H9 (cell line): ENCODE measurements at regions not wholly inside any gene's neighbourhood (a gene's known extent, or its start where the extent isn't known, plus 50 kb on each side); places are given as distances from the start of the nearest gene placed in this dataset.

Experiments used
- DNase-seq: peaks from one replicate; pipeline ENCODE4 v3.0.0-alpha.2; 2017
- H2AFZ ChIP-seq: one replicate; pipeline ENCODE4 v1.6.1; 2013; ENCODE audit warnings: mild to moderate bottlenecking, low read length, control low read depth, moderate library complexity
- H2AK5ac ChIP-seq: 2 replicates; pipeline ENCODE4 v1.6.1; 2013; ENCODE audit warnings: low read length, control low read depth, mixed read lengths; ENCODE audit not compliant: insufficient read length
- H2BK120ac ChIP-seq: one replicate; pipeline ENCODE4 v1.6.1; 2013; ENCODE audit warnings: low read depth, mild to moderate bottlenecking, low read length, control low read depth, inconsistent platforms; ENCODE audit not compliant: poor library complexity, severe bottlenecking
- H2BK12ac ChIP-seq: 2 replicates; pipeline ENCODE4 v1.6.1; 2013; ENCODE audit warnings: low read length, control low read depth, mixed read lengths, low read depth; ENCODE audit not compliant: insufficient read length
- H2BK15ac ChIP-seq: 2 replicates; pipeline ENCODE4 v1.6.1; 2013; ENCODE audit warnings: low read depth, low read length, control low read depth
- H2BK20ac ChIP-seq: one replicate; pipeline ENCODE4 v1.6.1; 2013; ENCODE audit warnings: low read depth, mild to moderate bottlenecking, low read length, control low read depth, inconsistent platforms; ENCODE audit not compliant: poor library complexity, severe bottlenecking
- H2BK5ac ChIP-seq: 2 replicates; pipeline ENCODE4 v1.6.1; 2013; ENCODE audit warnings: low read length, control low read depth, mixed read lengths; ENCODE audit not compliant: insufficient read length
- H3K14ac ChIP-seq: 2 replicates; pipeline ENCODE4 v1.6.1; 2013; ENCODE audit warnings: low read length, control low read depth; ENCODE audit not compliant: insufficient read depth
- H3K18ac ChIP-seq: 2 replicates; pipeline ENCODE4 v1.6.1; 2013; ENCODE audit warnings: low read depth, mild to moderate bottlenecking, mixed read lengths, low read length, control low read depth; ENCODE audit not compliant: insufficient read length
- H3K23ac ChIP-seq: 2 replicates; pipeline ENCODE4 v1.6.1; 2013; ENCODE audit warnings: low read length, control low read depth, mixed read lengths, low read depth; ENCODE audit not compliant: insufficient read length
- H3K23me2 ChIP-seq: 2 replicates; pipeline ENCODE4 v1.6.1; 2013; ENCODE audit warnings: low read depth, mild to moderate bottlenecking, mixed read lengths, low read length, control low read depth; ENCODE audit not compliant: insufficient read length, poor library complexity, severe bottlenecking
- H3K27ac ChIP-seq: 2 replicates; pipeline ENCODE4 v1.5.1; 2013; ENCODE audit warnings: low read length, control low read depth, mixed read lengths, low read depth; ENCODE audit not compliant: insufficient read length
- H3K27me3 ChIP-seq: 2 replicates; pipeline ENCODE4 v1.6.1; 2013; ENCODE audit warnings: low read length, control low read depth, inconsistent platforms; ENCODE audit not compliant: insufficient read depth
- H3K4ac ChIP-seq: 2 replicates; pipeline ENCODE4 v1.6.1; 2013; ENCODE audit warnings: low read depth, mild to moderate bottlenecking, control low read depth, inconsistent platforms, low read length, moderate library complexity
- H3K4me1 ChIP-seq: 2 replicates; pipeline ENCODE4 v1.6.1; 2013; ENCODE audit warnings: low read length, control low read depth, inconsistent platforms; ENCODE audit not compliant: insufficient read depth
- H3K4me2 ChIP-seq: 2 replicates; pipeline ENCODE4 v1.6.1; 2013; ENCODE audit warnings: low read length, control low read depth, mixed read lengths; ENCODE audit not compliant: insufficient read length, insufficient read depth
- H3K56ac ChIP-seq: 2 replicates; pipeline ENCODE4 v1.6.1; 2013; ENCODE audit warnings: low read depth, mild to moderate bottlenecking, mixed read lengths, low read length, control low read depth; ENCODE audit not compliant: insufficient read length
- H3K79me1 ChIP-seq: 2 replicates; pipeline ENCODE4 v1.6.1; 2013; ENCODE audit warnings: low read depth, mild to moderate bottlenecking, moderate library complexity, low read length, control low read depth, inconsistent platforms; ENCODE audit not compliant: insufficient read depth, poor library complexity, severe bottlenecking
- H3K79me2 ChIP-seq: 2 replicates; pipeline ENCODE4 v1.6.1; 2013; ENCODE audit warnings: low read length, control low read depth, inconsistent platforms; ENCODE audit not compliant: insufficient read depth
- H3K9ac ChIP-seq: 2 replicates; pipeline ENCODE4 v1.6.1; 2013; ENCODE audit warnings: low read length, control low read depth, mixed read lengths; ENCODE audit not compliant: insufficient read length; ENCODE audit errors: extremely low read depth
- H3K9me3 ChIP-seq: one replicate; pipeline ENCODE4 v1.6.1; 2013; ENCODE audit warnings: low read depth, low read length, inconsistent platforms; ENCODE audit not compliant: control insufficient read depth
- H3T11ph ChIP-seq: one replicate; pipeline ENCODE4 v1.6.1; 2013; ENCODE audit warnings: mild to moderate bottlenecking, low read length, control low read depth, inconsistent platforms
- H4K20me1 ChIP-seq: one replicate; pipeline ENCODE4 v1.6.1; 2013; ENCODE audit not compliant: control insufficient read depth, insufficient read length, insufficient read depth
- H4K5ac ChIP-seq: 2 replicates; pipeline ENCODE4 v1.6.1; 2013; ENCODE audit warnings: low read depth, mild to moderate bottlenecking, mixed read lengths, low read length, control low read depth; ENCODE audit not compliant: insufficient read length
- H4K8ac ChIP-seq: replicated peaks from 2 replicates; pipeline ENCODE4 v1.6.1; 2013; ENCODE audit warnings: low read length, control low read depth, mixed read lengths, low read depth; ENCODE audit not compliant: insufficient read length
- H4K91ac ChIP-seq: 2 replicates; pipeline ENCODE4 v1.6.1; 2013; ENCODE audit warnings: low read depth, mild to moderate bottlenecking, moderate library complexity, mixed read lengths, low read length, control low read depth; ENCODE audit not compliant: insufficient read length
- H3K27ac Mint-ChIP-seq, 3 experiments: 2 replicates in 2 of 3; 3 replicates in 1 of 3; pipeline ENCODE4 v1.8.0; 2020 to 2021; ENCODE audit warnings: mixed read lengths in 3 of 3, mild to moderate bottlenecking in 1 of 3, moderate library complexity in 1 of 3
- H3K27me3 Mint-ChIP-seq: 2 replicates; pipeline ENCODE4 v1.8.0; 2021; ENCODE audit warnings: low read depth, mild to moderate bottlenecking, moderate library complexity, mixed read lengths
- H3K36me3 Mint-ChIP-seq, 3 experiments: 2 replicates in 2 of 3; 3 replicates in 1 of 3; pipeline ENCODE4 v1.8.0; 2020 to 2021; ENCODE audit warnings: low read depth in 3 of 3, mixed read lengths in 3 of 3; ENCODE audit not compliant: insufficient read depth in 1 of 3
- H3K4me1 Mint-ChIP-seq, 2 experiments: 2 replicates each; pipeline ENCODE4 v1.8.0; 2020; ENCODE audit warnings: mixed read lengths in 2 of 2
- H3K4me3 Mint-ChIP-seq, 2 experiments: 2 replicates in 1 of 2; 3 replicates in 1 of 2; pipeline ENCODE4 v1.8.0; 2020 to 2021; ENCODE audit warnings: mild to moderate bottlenecking in 2 of 2, mixed read lengths in 2 of 2, moderate library complexity in 1 of 2
- H3K9me3 Mint-ChIP-seq, 2 experiments: 2 replicates in 1 of 2; 3 replicates in 1 of 2; pipeline ENCODE4 v1.8.0; 2020; ENCODE audit warnings: mild to moderate bottlenecking in 2 of 2, mixed read lengths in 2 of 2, moderate library complexity in 1 of 2
- WGBS: extraction: QIAGEN DNeasy Blood & Tissue Kit; methylation state at CpG from one replicate; pipeline ENCODE4 v1.1.7; 2013; ENCODE audit warnings: missing lambda C conversion rate, low lambda C conversion rate, mixed read lengths; ENCODE audit not compliant: insufficient read length; ENCODE audit errors: extremely low coverage; 5-methylcytosine and 5-hydroxymethylcytosine counted together
- TF ChIP-seq, protein P1 (sequence below): fragments of 200-600 bp; sonication (generic); conservative IDR thresholded peaks from 3 replicates; pipeline ENCODE4 v1.8.0; 2021; ENCODE audit warnings: antibody characterized with exemption, mild to moderate bottlenecking

DNA sequence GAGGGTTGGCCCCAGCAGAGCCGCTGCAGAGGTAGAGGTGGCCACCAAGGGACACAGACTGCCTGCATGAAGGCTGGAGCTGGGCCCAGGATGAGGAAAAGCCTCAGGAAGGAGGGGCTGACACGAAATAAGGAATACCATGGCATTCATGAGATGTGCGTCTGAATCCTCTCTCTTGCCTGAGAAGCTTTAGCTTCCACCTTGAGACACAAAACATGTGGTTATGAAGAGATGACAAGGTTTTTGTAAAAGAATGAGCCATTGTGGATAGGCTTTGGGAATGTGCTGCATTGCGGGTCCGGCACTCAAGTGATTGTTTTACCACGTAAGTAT is 82.7 kb downstream of the DAD1 start:
- Histone ChIP-seq H3K56ac (no peak overlapping the region), H3K14ac (no peak overlapping the region), H2AK5ac (no peak overlapping the region), H2BK20ac (no peak overlapping the region), H3K4me2 (no peak overlapping the region), H2BK120ac (no peak overlapping the region), H3K27me3 (no peaks in the 10 kb centered on the region), H2BK15ac (no peak overlapping the region), H2AFZ (no peak overlapping the region), H3K9ac (no peak overlapping the region), H3K79me2 (no peaks in the 10 kb centered on the region), H3K18ac (no peak overlapping the region), H3K23me2 (no peaks in the 10 kb centered on the region), H3K27ac (no peak overlapping the region), H2BK5ac (no peak overlapping the region), H3K4ac (no peak overlapping the region), H3T11ph (no peak overlapping the region), H2BK12ac (no peak overlapping the region), H3K9me3 (no peaks in the 10 kb centered on the region), H4K8ac (no peak overlapping the region), H4K91ac (no peak overlapping the region), H4K20me1 (no peaks in the 10 kb centered on the region), H4K5ac (no peak overlapping the region), H3K4me1 (no peaks in the 10 kb centered on the region; the same call in 1 of the 2 replicates), H3K23ac (no peak overlapping the region), H3K79me1 (no peaks in the 10 kb centered on the region)
- no peak overlapping the region for H3K4me3 Mint-ChIP-seq
- H3K4me1 Mint-ChIP-seq: peaks cover 18 to 26% of the 10 kb centered on the region in 2 experiments
- no peak overlapping the region for H3K27ac Mint-ChIP-seq
- H3K9me3 Mint-ChIP-seq: no peaks in the 10 kb centered on the region
- TF ChIP-seq, protein P1, sequence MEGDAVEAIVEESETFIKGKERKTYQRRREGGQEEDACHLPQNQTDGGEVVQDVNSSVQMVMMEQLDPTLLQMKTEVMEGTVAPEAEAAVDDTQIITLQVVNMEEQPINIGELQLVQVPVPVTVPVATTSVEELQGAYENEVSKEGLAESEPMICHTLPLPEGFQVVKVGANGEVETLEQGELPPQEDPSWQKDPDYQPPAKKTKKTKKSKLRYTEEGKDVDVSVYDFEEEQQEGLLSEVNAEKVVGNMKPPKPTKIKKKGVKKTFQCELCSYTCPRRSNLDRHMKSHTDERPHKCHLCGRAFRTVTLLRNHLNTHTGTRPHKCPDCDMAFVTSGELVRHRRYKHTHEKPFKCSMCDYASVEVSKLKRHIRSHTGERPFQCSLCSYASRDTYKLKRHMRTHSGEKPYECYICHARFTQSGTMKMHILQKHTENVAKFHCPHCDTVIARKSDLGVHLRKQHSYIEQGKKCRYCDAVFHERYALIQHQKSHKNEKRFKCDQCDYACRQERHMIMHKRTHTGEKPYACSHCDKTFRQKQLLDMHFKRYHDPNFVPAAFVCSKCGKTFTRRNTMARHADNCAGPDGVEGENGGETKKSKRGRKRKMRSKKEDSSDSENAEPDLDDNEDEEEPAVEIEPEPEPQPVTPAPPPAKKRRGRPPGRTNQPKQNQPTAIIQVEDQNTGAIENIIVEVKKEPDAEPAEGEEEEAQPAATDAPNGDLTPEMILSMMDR: no peak
- WGBS: no CpG with 5 or more reads among the region's 6 CpGs
- no peak for DNase-seq
- H3K27me3 Mint-ChIP-seq: no peaks in the 10 kb centered on the region; the same call in 1 of the 2 replicates
- H3K36me3 Mint-ChIP-seq: no peaks in the 10 kb centered on the region
